ENCODE measurements at regions not wholly inside any gene's neighbourhood (a gene's known extent, or its start where the extent isn't known, plus 50 kb on each side); places are given as distances from the start of the nearest gene placed in this dataset.

GRCh38 chr6:51139950-51140385 lies 321.3 kb downstream of the TFAP2B start:
- TF ChIP-seq CTCF (IDR thresholded peaks at IDR 0.05), result no peak
- no peak for TF ChIP-seq POLR2A (IDR thresholded peaks at IDR 0.05; ENCODE audit: low read depth)
